A549 (cell line): ENCODE measurements at regions not wholly inside any gene's neighbourhood (a gene's known extent, or its start where the extent isn't known, plus 50 kb on each side); places are given as distances from the start of the nearest gene placed in this dataset.

ENCODE experiments used
- CBX2 ChIP-seq: fragments of 200-600 bp; sonication (generic); IDR thresholded peaks from 2 replicates; pipeline ENCODE4 v1.6.1; 2016; ENCODE audit warnings: low read depth, mild to moderate bottlenecking, borderline replicate concordance
- CEBPB ChIP-seq, 2 experiments: fragments of >200 bp in 1 of 2; sonication (Bioruptor Twin) in 1 of 2; formaldehyde crosslinking in 1 of 2; IDR thresholded peaks; 2 replicates each; pipeline ENCODE4 v1.6.1; 2012 to 2016
- CHD4 ChIP-seq: fragments of 200-600 bp; sonication (generic); IDR thresholded peaks from 2 replicates; pipeline ENCODE4 v1.6.1; 2016; ENCODE audit warnings: antibody characterized with exemption, mild to moderate bottlenecking, borderline replicate concordance
- CTCF ChIP-seq: fragments of >200 bp; sonication (Bioruptor Twin); formaldehyde crosslinking; IDR thresholded peaks from 3 replicates; pipeline ENCODE4 v1.5.1; 2016
- EHMT2 ChIP-seq: fragments of 200-600 bp; sonication (generic); IDR thresholded peaks from 2 replicates; pipeline ENCODE4 v1.6.1; 2016; ENCODE audit warnings: antibody characterized with exemption, low read depth, mild to moderate bottlenecking, moderate library complexity
- EP300 ChIP-seq, 2 experiments: fragments of >200 bp; sonication (Bioruptor Twin); formaldehyde crosslinking; IDR thresholded peaks; 2 replicates in 1 of 2; 3 replicates in 1 of 2; pipeline ENCODE4 v1.6.1; 2016 to 2017
- JUN ChIP-seq, 2 experiments: fragments of >200 bp; sonication (Bioruptor Twin); formaldehyde crosslinking; IDR thresholded peaks; 2 replicates in 1 of 2; 3 replicates in 1 of 2; pipeline ENCODE4 v1.6.1; 2016 to 2017
- MAX ChIP-seq: IDR thresholded peaks from 2 replicates; pipeline ENCODE4 v1.6.1; 2012
- MAZ ChIP-seq: fragments of 150-350 bp; IDR thresholded peaks from 2 replicates; pipeline ENCODE4 v1.6.1; 2014; ENCODE audit warnings: antibody characterized with exemption, low read depth, low read length, borderline replicate concordance
- MYC ChIP-seq: IDR thresholded peaks from 2 replicates; pipeline ENCODE4 v1.6.1; 2012; ENCODE audit warnings: mild to moderate bottlenecking, inconsistent platforms, low read length, improper control_type of control experiment, borderline replicate concordance
- POLR2A ChIP-seq: IDR thresholded peaks from 2 replicates; pipeline ENCODE4 v1.6.1; 2012; ENCODE audit warnings: mild to moderate bottlenecking, low read length
- RNF2 ChIP-seq: fragments of 200-600 bp; sonication (generic); IDR thresholded peaks from 2 replicates; pipeline ENCODE4 v1.6.1; 2016; ENCODE audit warnings: low read depth, mild to moderate bottlenecking, antibody characterized with exemption, moderate library complexity, borderline replicate concordance
- USF2 ChIP-seq: fragments of 450-650 bp; IDR thresholded peaks from 2 replicates; pipeline ENCODE4 v1.6.1; 2014; ENCODE audit warnings: antibody characterized with exemption

- TF ChIP-seq POLR2A: no peak
- no peak for TF ChIP-seq MAZ
- TF ChIP-seq CTCF: no peak
- no peak for TF ChIP-seq EP300 (IDR thresholded peaks at IDR 0.05)
- no peak for TF ChIP-seq MYC
- no peak for TF ChIP-seq CBX2
- no peak for TF ChIP-seq MAX
- no peak for TF ChIP-seq CHD4
- TF ChIP-seq RNF2: no peak
- TF ChIP-seq USF2: no peak
- TF ChIP-seq CEBPB (IDR thresholded peaks at IDR 0.05): no peak
- TF ChIP-seq JUN (IDR thresholded peaks at IDR 0.05): no peak
- no peak for TF ChIP-seq EHMT2
These were observed 72.3 kb upstream of the GNAZ start for GRCh38 chr22:22997988-22998387.
